IPS-NIHi7 (cell line): ENCODE measurements at regions not wholly inside any gene's neighbourhood (a gene's known extent, or its start where the extent isn't known, plus 50 kb on each side); places are given as distances from the start of the nearest gene placed in this dataset.

Experiments used
- DNase-seq: peaks from one replicate; pipeline ENCODE4 v3.0.0; 2012; ENCODE audit warnings: mixed read lengths; ENCODE audit errors: extremely low spot score

DNA sequence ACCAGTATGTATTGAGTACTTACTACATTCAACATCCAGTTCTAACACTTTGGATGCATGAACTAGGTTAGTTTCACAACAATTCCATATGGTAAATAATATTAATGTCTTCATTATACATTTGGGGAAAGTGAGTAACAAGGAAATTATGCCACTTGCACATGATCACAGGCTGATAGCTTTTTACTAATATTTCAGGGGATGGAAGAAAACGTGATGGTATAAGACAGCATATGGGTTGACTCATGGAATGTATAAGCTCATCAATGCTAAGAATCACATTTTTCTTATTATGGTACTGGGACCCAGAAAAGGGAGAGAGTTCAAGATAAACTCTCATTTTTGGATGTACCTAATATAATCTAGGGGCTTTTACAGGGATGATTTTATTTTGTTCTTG lies 188.7 kb downstream of the MIAT start:
- DNase-seq = no peak

GRCh38 chr22:26846645-26847044 lies 189.3 kb downstream of the MIAT start:
- no peak for DNase-seq

GRCh38 chr22:26847046-26847445 lies 189.7 kb downstream of the MIAT start:
- DNase-seq = no peak

DNA sequence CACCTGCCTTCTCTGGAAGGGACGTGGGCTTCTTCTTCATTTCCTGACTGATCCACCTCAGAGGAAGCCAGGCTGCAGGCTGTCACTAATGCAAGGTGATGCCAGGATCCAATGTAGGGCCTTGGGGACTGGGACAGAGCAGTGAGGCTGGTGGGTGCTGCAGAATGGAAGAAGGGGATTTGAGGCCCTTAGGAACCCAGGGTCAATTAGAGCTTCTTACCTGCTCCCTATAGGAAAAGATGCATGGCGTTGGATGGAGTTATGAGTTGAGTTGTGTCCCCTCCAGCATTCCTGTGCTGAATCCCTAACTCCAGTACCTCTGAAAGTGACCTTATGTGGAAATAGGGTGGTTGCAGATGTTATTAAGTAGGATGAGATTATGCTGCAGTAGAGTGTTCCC lies 190.4 kb downstream of the MIAT start:
- DNase-seq = no peak

- no peak for DNase-seq
These were observed 191.0 kb downstream of the MIAT start for GRCh38 chr22:26848244-26848920.

DNA sequence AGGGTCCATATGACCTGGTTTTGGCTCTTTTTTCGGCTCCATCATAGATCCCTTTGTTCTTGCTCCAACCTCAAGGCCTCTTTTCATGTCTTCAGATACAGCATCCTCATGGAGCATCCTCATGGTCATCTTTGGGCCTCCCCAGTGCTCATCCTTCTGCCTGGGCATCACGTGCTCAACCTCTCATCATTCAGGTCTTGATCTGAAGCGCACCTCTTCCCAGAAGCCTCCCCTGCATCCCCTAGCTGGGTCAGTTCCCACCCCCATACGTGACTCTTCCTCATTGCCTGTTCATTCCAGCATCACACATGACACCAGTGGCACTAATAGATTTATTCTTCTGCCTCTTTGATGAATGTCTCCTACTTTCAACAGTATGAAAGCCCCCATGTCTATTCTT lies 192.2 kb downstream of the MIAT start:
- DNase-seq = no peak

DNA sequence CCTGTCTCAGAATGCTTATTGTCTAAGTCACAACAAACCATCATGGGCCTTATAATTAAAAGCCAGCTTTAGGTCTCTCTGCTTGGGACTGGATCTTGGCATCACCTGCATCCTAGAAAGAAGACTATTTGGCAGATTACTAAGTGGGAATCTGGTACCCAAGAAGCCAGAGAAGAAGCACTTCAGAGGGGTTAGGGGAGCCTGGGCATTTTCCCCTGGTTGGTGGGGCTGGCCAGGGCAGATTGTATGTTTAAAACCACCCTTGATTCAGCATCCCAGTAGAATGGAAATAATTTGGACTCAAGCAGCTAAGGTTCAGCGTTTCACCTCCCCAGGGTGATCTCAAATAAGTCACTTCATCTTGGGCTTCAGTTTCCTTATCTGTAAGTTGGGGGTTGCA lies 193.7 kb downstream of the MIAT start:
- DNase-seq = no peak

DNA sequence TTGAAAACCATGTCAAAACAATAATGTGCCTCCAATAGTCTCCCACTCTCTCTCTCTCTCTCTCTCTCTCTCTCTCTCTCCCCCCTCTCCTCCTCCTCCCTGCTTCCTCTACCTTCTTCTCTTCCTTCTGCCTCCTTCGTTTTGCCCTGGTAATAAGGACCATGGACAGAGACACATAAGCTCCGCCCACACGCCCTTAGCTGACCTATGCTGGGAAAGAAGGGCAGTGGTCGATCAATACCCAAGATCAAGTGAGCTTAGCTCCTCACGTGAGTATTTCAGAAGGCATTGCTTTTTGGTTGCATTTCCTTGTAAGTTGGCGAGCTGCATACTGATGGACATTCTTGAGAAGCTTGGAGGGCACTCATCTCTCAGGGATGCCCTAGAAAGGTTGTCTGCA lies 194.8 kb downstream of the MIAT start:
- DNase-seq = peak; percentile 84

GRCh38 chr22:26853071-26853470 lies 195.7 kb downstream of the MIAT start:
- no peak for DNase-seq

GRCh38 chr22:26853495-26853894 lies 196.1 kb downstream of the MIAT start:
- DNase-seq = no peak

GRCh38 chr22:26857169-26857568 lies 199.8 kb downstream of the MIAT start:
- no peak for DNase-seq

GRCh38 chr22:26860301-26860700 lies 202.9 kb downstream of the MIAT start:
- no peak for DNase-seq

- no peak for DNase-seq
These were observed 207.6 kb downstream of the MIAT start for GRCh38 chr22:26865021-26865420.

GRCh38 chr22:26883393-26883792 lies 226.0 kb downstream of the MIAT start:
- no peak for DNase-seq

DNA sequence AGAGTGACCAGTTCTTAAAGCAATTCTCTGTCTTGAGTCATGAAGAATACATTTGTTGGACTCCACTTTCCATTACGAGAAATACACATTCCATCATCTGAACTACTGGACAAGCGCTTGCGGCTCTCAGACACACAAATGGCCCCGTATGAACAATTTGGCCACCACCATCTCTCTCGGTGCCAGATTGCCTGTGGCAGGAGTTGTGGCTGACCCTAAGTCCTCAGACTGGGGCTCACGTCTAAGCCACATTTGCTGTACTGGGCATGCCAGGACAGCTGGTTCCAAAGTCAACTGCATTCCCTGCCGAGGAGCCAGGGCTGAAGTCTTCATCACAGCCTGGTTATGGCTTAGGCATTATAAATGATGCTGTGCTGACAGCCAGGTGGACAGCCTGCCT lies 227.5 kb downstream of the MIAT start:
- DNase-seq = no peak

- DNase-seq = no peak
These were observed 228.3 kb downstream of the MIAT start for GRCh38 chr22:26885441-26886261.

DNA sequence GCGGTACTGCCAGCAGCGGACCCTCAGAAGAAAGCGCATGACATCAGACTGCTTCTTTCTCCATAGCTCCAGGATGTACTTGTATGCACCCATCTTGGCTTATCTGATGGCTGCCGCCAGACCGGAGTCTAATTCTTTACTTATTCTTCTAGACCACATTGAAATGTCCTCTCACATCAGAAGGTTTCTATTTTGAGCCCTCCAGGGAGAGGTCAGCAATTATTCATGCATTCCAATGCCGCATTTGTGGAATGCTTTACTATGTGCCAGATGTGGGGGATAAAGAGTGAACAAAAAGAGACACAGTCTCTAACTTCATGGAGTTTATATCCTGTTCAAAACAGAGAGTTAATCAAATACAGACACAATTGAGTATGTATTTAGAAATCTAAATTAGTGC lies 230.1 kb downstream of the MIAT start:
- DNase-seq = no peak

DNA sequence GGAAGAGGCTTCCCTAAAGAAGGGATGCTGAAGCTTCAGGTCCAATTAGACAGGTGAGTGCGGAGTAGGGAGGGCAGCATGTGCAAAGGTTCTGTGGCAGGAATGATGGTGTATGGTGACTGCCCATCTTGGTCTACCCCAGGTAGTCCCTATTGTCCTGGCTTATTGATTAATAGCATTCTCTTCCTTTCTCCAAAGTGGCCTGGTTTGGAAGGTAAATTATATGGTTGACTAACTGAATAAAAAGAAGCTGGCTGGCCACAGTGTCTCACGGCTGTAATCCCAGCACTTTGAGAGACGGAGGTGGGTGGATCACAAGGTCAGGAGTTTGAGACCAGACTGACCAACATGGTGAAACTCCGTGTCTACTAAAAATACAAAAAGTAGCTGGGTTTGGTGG lies 230.5 kb downstream of the MIAT start:
- DNase-seq = no peak

GRCh38 chr22:26888887-26889286 lies 231.5 kb downstream of the MIAT start:
- no peak for DNase-seq

DNA sequence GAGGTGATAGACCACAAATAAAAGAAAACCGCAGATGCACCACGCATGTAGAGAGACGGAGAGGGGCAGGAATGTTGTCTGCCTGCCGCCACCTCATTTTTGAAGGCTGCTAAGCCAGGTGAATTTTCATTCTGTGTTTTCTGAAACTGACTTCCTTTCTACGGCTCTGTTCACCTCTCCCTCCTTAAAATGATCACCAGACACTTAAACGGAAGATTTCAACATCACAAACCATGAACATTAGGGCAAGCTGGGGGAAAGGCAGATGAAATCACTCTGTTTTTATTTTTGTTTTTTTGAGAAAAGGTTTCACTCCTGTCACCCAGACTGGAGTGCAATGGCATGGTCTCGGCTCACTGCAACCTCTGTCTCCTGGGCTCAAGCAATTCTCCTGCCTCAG lies 232.4 kb downstream of the MIAT start:
- DNase-seq = no peak

- no peak for DNase-seq
These were observed 233.5 kb downstream of the MIAT start for GRCh38 chr22:26890870-26891269.

- DNase-seq = no peak
These were observed 234.0 kb downstream of the MIAT start for GRCh38 chr22:26891429-26891828.
